Embryonic facial prominence (tissue), 1 donor: ENCODE measurements at regions not wholly inside any gene's neighbourhood (a gene's known extent, or its start where the extent isn't known, plus 50 kb on each side); places are given as distances from the start of the nearest gene placed in this dataset.

Experiments
- DNase-seq: peaks from one replicate; pipeline ENCODE4 v3.0.0-alpha.2; 2016; ENCODE audit errors: extremely low spot score

DNA sequence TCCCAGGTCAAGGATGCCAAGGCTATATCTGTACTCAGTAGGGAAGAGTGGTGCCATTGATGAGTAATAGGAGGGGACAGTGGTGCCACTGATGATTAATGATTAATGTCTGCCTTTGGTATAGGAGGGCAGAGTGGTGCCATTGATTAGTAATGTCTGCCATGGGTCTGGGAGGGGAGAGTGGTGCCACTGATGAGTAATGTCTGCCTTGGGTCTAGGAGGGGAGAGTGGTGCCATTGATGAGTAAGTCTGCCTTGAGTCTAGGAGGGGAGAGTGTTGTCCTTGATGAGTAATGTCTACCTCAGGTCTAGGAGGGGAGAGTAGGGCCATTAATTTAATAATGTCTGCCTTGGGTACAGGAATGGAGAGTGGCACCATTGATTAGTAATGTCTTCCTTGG is 507.8 kb upstream of the EEF2KMT start:
- DNase-seq: no peak

DNA sequence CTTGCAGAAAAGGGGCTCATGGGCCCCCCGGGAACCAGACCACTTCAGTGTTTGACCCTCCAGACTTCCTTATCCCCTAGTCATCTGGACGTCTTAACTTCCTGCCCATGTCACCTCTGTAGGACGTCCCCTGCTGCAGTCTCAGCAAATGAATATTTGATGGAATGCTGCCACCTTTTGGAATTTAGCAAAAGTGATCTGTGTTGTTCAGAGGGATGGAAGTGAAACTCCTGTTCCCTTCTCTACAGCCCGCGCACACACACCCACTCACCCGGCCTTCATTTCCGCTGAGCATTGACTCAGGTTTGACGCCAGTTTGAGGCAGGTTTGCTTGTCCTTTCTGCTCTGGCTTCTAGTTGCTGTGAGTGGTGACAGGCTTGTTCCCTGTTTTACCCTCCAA is 507.2 kb upstream of the EEF2KMT start:
- DNase-seq: no peak

DNA sequence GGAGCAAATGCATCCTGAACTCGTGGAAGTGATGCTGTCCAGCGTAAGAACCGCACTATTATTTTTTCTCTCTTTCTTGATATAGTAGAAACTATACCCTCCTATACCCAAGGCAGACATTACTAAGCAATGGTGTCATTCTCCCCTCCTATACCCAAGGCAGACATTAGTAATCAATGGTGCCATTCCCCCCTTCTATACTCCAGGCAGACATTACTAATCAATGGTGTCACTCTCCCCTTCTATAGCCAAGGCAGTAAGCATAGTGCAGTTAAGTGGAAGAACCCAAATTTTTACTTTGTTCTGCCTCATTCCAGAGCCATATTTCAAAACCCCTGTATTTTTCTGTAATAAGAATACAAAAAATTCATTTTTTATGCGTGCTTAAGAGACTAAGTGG is 506.2 kb upstream of the EEF2KMT start:
- no peak for DNase-seq

DNA sequence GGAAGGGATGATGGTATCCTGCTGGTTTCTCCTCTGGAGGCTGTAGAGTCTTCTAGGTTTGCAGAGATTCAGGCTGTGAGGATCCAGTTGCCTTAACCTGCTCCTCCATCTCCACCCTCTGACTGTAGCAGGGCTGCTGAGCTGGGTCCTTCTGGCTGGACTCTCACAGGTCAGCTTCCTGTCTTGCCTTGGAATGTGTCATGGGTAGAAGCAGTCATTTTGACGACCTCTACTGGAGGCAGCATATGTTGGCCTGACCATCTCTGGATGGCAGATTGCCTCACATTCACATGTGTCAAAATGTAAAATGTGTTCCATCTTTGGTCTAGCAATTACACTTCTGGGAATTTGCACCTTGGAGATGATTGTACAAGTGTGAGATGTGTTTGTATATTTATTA is 504.4 kb upstream of the EEF2KMT start:
- no peak for DNase-seq

DNA sequence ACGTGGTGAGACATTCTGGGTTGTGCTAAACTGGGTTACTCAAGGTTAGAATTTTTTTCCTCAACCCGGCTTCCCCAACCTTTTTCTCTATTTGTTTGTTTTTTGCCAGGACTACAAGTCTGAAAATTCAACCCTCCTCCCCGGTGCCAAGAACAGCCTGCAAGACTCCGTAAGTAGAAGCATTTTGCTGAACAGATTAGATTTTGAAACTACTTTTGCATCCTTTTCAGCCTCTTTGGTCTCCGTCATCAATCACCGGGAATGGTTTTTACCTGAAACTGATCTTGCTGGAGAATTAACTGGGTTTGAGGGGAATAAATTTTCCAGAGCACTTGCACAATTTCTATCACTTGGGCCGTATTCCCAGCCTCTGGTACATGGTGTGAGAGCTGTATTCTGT is 501.2 kb upstream of the EEF2KMT start:
- DNase-seq: no peak

DNA sequence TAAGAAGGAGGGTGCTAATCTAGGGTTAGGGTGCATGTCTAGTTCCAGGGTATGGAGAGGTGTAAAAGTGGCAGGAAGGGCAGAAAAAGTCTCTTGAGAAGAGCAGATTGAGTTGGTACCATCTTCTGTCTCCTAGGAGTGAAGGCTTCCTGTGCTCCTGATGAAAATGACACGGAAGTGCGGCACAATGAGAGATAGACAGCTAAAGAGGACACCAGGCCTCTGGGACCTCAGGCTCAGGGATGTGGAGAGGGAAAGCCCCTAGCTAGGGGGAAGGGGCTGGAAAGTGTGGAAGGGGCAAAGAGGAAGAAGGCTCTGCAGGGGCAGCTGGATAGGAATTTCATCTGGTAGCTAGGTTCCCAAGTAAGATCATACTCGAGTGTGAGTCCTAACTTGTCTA is 498.3 kb upstream of the EEF2KMT start:
- no peak for DNase-seq

DNA sequence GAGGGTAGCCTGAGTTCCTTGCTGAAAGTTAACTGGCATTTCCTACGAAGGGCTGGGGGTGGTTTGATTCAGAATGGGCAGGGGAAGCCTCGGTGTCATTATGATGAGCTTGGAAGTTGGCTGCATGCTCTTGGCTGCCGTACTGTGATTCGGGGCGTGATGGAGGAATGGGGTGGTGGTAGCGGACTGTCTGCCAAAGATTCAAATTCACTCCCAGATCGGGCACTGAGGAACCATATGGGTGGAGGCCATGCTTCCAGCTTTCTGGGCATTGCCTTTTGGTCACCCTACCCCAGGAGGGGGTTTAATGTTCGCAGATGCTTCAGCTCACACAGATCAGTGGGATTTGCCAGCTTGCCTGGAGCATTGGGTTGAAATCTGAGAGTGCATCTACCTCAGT is 492.8 kb upstream of the EEF2KMT start:
- no peak for DNase-seq

DNA sequence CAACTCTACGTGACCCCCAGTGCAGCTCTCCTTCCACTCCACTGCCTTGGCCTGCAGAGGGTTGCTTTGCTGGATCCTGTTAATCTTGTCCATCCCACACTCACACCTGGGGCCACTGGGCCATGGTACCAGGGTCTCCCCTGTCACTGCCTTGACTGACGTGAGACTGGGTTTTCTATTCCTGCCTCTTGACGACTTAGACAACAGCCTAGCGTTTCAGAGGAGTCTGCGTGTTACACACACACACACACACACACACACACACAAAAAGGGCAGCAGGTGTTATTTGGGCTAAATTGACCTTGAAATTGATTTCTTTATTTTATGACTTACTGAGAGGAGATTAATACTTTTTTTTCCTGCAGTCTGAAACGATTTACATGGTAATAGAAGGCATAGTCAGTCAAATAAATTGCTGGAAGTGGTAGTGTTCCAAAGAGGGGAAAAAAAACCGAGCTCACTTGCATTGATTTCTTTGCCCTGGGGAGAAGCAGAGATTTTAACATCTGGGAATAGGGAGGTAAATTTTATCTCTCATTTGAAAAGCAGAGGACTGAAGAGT is 492.3 kb upstream of the EEF2KMT start:
- no peak for DNase-seq

DNA sequence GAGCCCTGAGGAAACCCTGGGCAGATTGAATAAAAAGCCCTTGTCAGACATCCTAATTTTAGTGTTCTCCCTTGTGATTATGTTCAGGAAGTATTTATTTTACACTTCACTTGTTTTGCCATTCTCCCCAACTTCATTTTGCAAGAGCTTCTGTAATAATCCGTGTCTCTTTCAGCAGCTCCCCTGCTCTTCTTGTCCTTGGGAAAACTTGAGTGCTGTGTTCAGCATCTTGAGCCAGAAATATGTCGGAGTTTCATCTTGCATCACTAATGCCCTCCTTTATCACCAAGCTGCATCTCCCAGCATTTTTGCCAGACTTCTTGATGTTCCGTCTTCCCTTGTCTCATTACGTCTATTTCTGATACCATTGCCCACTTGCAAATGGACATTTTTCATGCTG is 486.5 kb upstream of the EEF2KMT start:
- no peak for DNase-seq

DNA sequence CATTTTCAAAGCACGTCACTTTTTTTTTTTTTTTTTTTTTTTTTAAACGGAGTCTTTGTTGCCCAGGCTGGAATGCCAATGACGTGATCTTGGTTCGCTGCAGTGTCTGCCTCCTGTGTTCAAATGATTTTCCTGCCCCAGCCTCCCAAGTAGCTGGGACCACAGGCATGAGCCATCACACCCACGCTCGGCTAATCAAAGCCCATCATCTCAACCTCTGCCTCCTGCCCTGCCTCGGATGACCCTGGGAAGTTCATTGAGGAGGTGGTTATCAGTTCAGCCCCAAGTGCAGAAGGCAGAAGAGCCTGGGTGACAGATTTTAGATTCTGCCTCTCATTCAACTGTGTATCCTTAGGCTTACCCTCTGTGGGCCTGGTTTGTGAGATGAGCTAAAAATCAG is 484.9 kb upstream of the EEF2KMT start:
- DNase-seq: no peak

DNA sequence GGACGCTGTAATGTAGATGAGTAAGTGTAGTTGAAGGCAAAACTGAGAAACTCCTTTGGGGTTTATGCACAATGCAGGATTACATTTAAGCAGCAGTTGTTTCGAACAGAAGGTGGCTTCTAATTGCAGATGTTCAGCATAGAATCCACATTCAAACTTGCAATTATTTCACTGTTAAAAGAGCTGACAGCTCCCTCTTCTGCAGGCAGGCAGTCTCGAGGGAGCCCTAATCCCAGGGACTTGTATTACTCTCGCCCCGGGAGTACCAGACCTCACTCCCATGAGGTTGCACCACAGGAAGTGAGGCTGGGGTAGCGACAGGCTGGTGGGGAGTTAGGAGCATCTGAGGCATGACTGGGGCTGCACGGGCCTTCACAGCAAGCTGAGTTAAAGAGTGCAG is 484.3 kb upstream of the EEF2KMT start:
- DNase-seq: no peak

DNA sequence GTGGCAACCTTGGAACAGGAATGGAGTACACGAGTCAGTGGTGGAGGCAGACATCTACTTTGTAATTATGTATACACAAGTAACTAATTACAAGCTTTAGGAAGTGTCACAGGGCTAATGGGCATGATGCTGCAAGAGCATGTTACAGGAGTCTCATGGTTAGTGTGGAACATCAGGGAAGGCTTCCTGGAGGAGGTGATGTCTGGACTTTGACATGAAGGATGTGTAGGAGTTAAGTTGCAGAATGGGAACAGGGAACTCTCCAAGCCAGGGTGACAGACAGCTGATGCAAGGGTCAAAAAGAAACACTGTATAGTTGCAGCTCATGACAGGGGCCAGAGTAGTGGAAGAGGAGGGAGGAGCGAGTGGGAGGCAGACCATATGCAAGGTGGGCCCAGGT is 483.8 kb upstream of the EEF2KMT start:
- no peak for DNase-seq

DNA sequence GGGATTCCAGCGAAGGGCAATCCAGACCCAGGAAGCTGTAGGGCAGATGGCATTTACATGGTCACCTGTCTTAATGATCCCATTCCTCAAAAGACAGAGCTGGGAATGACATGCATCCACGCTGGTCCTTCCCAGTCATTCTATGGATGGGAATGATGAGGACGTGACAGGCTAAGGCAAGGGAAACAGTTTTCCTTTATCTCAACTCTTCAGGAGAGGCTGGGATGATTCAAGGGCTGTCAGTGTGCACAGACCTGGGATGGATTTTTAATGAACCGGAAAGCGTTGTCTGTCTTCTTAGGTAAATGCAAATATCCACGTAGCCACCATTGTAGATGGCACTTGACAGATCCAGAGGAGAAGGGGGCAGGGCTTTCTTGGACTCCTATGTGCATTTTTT is 483.2 kb upstream of the EEF2KMT start:
- no peak for DNase-seq

DNA sequence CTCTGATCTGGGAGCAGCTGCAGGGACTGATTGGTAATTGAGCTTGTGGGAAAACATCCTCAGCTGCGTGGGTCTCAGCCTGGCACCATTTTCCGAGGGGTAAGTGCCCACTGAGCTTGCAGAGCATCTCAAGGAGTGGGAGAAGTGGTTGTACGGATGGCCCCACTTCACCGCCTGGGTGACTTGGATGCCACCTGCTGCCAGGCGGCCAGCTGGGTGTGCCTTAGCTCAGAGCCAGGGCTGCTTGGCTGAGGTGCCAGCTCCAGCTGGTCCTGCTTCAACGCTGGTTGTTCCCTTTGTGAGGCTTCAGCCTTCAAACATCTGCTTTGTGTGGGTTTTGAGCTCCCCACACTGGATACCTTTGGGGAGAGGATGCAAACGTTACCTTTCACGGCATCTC is 482.7 kb upstream of the EEF2KMT start:
- DNase-seq: no peak

DNA sequence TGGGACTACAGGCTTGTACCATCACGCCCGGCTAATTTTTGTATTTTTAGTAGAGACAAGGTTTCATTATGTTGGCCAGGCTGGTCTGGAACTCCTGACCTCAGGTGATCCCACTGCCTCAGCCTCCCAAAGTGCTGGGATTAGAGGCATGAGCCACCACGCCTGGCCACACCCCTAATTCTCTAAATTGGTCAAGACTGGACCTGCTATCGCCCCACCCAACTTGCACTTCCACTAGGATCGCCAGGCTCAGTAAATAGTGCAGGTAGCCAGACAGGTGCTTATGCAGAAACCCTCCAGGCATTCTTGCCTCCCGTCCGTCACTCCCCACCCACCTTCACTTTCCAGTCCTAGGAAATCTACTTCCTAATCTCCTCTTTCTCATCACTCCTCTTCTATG is 481.4 kb upstream of the EEF2KMT start:
- DNase-seq: no peak

DNA sequence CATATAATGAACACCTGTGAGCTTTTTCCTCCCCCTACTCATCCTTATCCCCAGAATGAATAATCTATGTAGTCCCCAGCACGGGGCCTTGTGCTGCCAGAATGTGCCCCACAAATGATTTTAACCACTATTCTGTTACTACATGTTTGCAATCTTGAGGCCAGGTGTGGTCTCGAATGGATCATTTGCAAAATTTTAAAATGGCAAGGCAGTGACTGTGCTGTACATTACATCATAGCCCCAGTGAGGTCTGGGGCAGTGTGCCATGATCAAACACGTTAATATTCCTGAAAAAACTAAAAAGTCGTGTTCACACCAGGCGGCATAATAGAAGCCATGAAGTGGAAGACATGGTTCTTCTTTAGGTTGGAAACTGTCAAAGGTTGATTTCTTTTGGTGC is 479.9 kb upstream of the EEF2KMT start:
- DNase-seq: no peak

DNA sequence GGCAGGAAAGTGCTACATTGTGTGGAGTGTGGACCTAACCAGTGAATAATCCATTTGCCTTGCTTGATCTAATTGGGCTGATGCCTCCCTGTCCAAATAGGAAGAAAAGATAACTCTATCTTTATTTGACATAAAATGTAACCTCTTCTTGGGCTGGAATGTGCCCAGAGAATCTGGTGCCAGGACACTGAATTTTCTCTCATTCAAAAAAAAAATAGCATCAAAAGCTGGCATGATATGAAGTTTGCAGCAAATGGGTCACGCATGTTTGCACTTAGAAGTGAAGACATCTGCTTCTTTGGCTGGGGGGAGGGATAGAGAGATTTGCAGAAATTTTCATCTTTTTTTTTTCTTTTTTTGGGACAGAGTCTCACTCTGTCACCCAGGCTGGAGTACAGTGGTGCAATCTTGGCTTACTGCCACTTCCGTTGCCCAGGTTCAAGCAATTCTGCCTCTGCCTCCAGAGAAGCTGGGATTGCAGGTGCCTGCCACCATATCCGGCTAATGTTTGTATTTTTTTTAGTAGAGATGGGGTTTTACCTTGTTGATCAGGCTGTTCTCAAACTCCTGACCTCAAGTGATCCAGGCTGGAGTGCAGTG is 478.2 kb upstream of the EEF2KMT start:
- DNase-seq: no peak

DNA sequence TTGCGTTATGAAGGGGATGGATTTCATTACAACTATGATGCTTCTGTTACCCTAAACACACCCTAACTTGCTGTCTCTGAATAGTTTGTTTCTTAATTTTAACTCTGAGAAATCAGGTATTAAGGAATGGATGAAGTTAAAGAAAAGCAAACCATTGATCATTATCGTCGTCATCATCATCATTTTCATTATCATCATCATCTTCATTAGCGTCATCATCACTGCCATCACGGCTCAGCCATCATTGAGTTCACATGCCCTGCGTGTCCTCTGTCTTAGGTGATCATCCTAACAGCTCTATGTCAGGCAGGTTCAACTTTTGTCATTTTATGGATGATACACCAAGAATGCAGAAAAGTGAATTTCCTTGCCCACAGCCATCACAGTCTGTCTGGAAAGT is 477.5 kb upstream of the EEF2KMT start:
- DNase-seq: no peak

DNA sequence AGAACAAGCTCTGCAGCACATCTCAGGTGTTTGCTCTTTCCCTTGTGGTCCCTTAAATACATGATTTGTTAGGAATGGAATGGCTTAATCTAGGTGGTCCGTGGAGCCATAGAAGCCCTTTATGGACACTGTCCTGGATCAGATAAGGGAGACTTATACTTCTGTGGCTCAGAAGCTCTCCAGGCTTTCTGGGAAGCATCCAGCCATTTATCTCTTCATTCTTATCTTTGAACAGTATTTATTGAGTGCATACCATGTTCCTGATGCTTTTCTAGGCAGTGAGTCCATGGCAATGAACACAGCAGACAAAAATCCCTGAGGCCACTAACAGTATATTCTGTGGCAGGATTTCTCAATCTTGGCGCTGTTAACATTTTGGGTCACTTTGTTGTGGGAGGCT is 474.5 kb upstream of the EEF2KMT start:
- DNase-seq: no peak

DNA sequence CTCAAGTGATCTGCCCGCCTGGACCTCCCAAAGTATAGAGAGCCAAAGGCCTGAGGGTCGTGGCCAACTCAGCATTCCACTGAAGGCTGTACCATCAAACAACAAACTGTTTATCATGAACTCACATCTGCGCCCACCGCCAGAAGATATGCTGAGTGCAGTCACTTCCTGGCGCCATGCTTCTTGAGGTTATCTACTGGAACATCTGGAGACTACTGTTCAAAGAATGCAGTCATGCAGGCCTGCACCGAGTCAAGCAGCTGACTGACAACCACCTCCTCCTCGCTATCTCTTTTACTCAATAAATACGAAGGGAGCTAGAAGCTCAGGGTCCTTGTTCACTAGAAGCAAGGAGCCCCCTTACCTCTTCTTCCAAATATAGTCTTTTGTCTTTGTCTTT is 473.9 kb upstream of the EEF2KMT start:
- DNase-seq: no peak

DNA sequence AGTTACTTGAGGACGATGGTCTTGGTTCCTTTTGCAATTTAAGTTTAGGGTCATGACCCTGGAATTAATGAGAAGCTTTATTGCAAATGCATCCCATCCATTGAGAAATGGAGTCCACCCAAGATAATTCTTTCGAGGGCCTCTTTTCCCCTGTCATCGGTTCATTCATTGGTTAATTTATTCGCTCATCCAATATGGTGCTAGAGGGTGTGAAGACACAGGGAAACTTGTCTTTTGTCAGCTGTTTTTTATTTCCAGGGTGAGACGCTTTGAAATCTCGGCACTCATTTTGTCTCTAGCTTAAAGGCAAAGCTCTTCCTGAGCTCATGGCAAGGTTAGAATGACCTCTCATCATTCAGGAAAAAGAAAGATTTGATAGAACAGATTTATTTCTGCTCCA is 464.2 kb upstream of the EEF2KMT start:
- no peak for DNase-seq

DNA sequence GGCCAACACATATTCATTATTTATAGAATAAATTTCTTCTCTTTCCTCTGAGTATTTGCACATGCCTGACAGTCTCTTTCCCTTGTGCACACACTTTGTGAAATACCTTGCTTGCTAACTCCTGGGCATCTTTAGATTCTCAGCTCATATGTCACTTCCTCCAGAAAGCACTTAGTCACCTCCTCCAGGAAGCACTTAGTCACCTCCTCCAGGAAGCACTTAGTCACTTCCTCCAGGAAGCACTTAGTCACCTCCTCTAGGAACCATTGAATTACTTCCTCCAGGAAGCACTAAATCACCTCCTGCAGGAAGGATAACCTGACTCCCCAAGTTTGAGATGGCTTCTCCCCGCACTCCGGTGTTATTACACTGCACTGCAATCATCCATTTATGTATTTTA is 462.5 kb upstream of the EEF2KMT start:
- no peak for DNase-seq

DNA sequence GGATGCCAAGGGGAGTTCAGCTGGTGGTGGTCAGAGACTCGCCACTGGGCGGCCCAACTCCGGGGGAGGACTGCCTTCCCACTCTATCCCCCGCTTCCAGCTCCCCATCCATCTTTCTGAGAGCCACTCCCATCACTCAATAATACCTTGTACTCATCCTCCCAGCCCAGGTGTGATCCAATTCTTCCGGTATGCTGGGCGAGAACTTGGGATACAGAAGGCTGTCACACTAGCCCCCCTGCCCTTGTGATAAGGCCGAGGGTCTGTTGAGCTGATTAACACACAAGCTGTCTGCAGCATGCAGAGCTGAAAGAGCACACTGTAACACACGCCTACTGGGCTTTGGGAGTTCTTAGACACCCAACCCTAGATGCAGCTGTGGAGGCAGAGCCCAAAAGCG is 460.4 kb upstream of the EEF2KMT start:
- no peak for DNase-seq

DNA sequence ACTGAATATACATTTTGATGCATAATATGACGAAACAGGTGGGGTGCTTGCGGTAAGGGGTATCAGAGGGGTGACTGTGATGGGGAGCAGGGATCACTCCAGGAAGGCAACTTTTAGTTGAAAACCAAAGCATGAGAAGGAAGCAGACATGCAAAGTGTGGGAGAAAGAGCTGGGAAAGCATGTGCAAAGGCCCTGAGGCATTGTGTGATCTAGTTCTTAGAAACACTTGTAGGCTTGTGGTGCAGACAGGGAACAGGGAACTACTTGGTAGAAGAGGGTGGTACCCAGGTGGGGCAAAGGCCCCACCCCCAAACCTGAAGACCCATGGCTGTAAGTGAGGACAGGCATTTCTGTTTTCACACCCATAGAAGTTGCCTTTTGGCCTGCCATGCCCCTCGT is 459.9 kb upstream of the EEF2KMT start:
- no peak for DNase-seq
